ENCODE measurements at regions not wholly inside any gene's neighbourhood (a gene's known extent, or its start where the extent isn't known, plus 50 kb on each side); places are given as distances from the start of the nearest gene placed in this dataset.

DNA sequence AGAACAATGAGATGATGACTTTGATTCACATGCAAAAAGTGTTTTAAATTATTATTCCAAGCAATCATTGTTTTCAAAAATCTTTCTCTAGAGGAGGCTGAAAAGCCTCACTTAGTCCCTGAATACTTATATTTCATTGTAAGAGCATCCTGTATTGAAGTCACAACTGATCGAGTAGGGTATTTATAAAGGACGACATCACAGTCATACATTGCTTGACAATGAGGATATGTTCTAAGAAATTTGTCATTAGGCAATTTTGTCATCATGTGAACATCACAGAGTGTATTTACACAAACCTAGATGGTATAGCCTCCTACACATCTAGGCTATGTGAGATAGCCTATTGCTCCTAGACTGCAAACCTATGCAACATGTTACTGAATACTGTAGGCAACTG lies 510.4 kb upstream of the RGMB start:
- no peak overlapping the region for H2BK120ac ChIP-seq (ENCODE audit: insufficient read depth, low read length, poor library complexity)
- H3K4me3 ChIP-seq (ENCODE audit: low read depth, low read length): no peak overlapping the region
- H3K36me3 ChIP-seq (ENCODE audit: control insufficient read depth in 1 of 2, insufficient read depth in 2 of 2, low read length in 2 of 2): no peaks in the 10 kb centered on the region
- H3K27ac ChIP-seq (ENCODE audit: low read depth, low read length): no peak overlapping the region
- H3K14ac ChIP-seq (ENCODE audit: low read length): no peak overlapping the region
- H3K27me3 ChIP-seq (ENCODE audit: insufficient read depth, low read length): no peaks in the 10 kb centered on the region
- H3K79me1 ChIP-seq (ENCODE audit: low read length): no peaks in the 10 kb centered on the region
- H4K12ac ChIP-seq (ENCODE audit: low read depth, low read length): no peak overlapping the region
- H3K4ac ChIP-seq (ENCODE audit: low read depth, low read length): no peak overlapping the region
- no peak overlapping the region for H2BK12ac ChIP-seq (ENCODE audit: low read length)
- no peak overlapping the region for H2AK5ac ChIP-seq (ENCODE audit: low read length)
- H2AFZ ChIP-seq (ENCODE audit: insufficient read depth, low read length, poor library complexity): no peak overlapping the region
- no peak overlapping the region for H4K91ac ChIP-seq (ENCODE audit: low read depth, low read length)
- no peak overlapping the region for H4K8ac ChIP-seq (ENCODE audit: low read depth, low read length)
- H3K79me2 ChIP-seq (ENCODE audit: control insufficient read depth, insufficient read depth, low read length, poor library complexity): no peaks in the 10 kb centered on the region
- no peaks in the 10 kb centered on the region for H3K4me1 ChIP-seq (ENCODE audit: control insufficient read depth in 1 of 2, insufficient read depth in 2 of 2, low read length in 2 of 2)
- no peak overlapping the region for H3K23ac ChIP-seq (ENCODE audit: low read length)
- H2BK5ac ChIP-seq (ENCODE audit: low read depth, low read length, poor library complexity): no peak overlapping the region
- H3K18ac ChIP-seq (ENCODE audit: low read length): no peak overlapping the region
- no CpG with 5 or more reads among the region's 2 CpGs for WGBS (ENCODE audit: extremely low coverage, insufficient coverage, insufficient read length)
- no peaks in the 10 kb centered on the region for H3K9me3 ChIP-seq (ENCODE audit: insufficient read depth, low read depth, low read length)
- H3K4me2 ChIP-seq (ENCODE audit: low read length): no peak overlapping the region
- no peak for DNase-seq
- no peak overlapping the region for H3K9ac ChIP-seq (ENCODE audit: low read length)

DNA sequence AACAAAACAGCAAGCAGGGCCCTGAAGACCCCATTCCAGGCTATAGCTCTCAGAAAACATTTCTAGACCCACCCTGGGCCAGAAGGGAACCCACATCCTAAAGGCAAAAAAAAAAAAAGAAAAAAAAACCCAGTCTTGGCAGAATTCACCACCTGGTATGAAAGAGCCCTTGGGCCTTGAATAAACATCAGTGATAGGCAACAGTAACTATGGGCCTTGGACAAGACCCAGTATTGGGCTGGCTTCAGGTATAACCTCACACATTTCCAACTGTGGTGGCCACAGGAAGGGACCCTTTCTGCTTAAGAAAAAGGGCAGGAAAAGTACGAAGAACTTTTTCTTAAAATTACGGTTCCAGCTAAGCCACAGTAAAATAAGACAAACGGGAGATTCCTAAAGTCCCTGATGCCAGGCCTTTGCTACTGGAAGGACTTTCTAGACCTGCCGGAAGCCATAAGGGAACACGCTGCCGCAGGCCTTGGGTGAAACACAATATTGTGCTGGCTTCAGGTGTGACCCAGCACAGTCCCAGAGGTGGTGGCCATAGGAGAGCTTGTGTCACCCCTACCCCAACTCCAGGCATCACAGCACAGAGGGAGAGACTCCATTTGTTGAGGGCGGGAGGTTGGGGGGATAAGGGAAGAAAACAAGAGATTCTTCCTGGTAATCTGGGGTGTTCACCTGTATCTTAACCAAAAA lies 505.2 kb upstream of the RGMB start:
- H2AK5ac ChIP-seq (ENCODE audit: low read length): no peak overlapping the region
- H4K12ac ChIP-seq (ENCODE audit: low read depth, low read length): no peak overlapping the region
- no peak overlapping the region for H2BK12ac ChIP-seq (ENCODE audit: low read length)
- H3K79me1 ChIP-seq (ENCODE audit: low read length): no peaks in the 10 kb centered on the region
- H4K91ac ChIP-seq (ENCODE audit: low read depth, low read length): no peak overlapping the region
- no peak overlapping the region for H3K9ac ChIP-seq (ENCODE audit: low read length)
- no peak overlapping the region for H3K27ac ChIP-seq (ENCODE audit: low read depth, low read length)
- no peak for DNase-seq
- H3K14ac ChIP-seq (ENCODE audit: low read length): no peak overlapping the region
- H3K9me3 ChIP-seq (ENCODE audit: insufficient read depth, low read depth, low read length): no peaks in the 10 kb centered on the region
- no peak overlapping the region for H2BK5ac ChIP-seq (ENCODE audit: low read depth, low read length, poor library complexity)
- H3K79me2 ChIP-seq (ENCODE audit: control insufficient read depth, insufficient read depth, low read length, poor library complexity): no peaks in the 10 kb centered on the region
- no peak overlapping the region for H3K18ac ChIP-seq (ENCODE audit: low read length)
- H2BK120ac ChIP-seq (ENCODE audit: insufficient read depth, low read length, poor library complexity): no peak overlapping the region
- no peaks in the 10 kb centered on the region for H3K36me3 ChIP-seq (ENCODE audit: control insufficient read depth in 1 of 2, insufficient read depth in 2 of 2, low read length in 2 of 2)
- no peak overlapping the region for H4K8ac ChIP-seq (ENCODE audit: low read depth, low read length)
- H2AFZ ChIP-seq (ENCODE audit: insufficient read depth, low read length, poor library complexity): no peak overlapping the region
- no peak overlapping the region for H3K23ac ChIP-seq (ENCODE audit: low read length)
- H3K27me3 ChIP-seq (ENCODE audit: insufficient read depth, low read length): no peaks in the 10 kb centered on the region
- no peak overlapping the region for H3K4me3 ChIP-seq (ENCODE audit: low read depth, low read length)
- no CpG with 5 or more reads among the region's 7 CpGs for WGBS (ENCODE audit: extremely low coverage, insufficient coverage, insufficient read length)
- H3K4ac ChIP-seq (ENCODE audit: low read depth, low read length): no peak overlapping the region
- H3K4me2 ChIP-seq (ENCODE audit: low read length): no peak overlapping the region
- H3K4me1 ChIP-seq (ENCODE audit: control insufficient read depth in 1 of 2, insufficient read depth in 2 of 2, low read length in 2 of 2): no peaks in the 10 kb centered on the region

DNA sequence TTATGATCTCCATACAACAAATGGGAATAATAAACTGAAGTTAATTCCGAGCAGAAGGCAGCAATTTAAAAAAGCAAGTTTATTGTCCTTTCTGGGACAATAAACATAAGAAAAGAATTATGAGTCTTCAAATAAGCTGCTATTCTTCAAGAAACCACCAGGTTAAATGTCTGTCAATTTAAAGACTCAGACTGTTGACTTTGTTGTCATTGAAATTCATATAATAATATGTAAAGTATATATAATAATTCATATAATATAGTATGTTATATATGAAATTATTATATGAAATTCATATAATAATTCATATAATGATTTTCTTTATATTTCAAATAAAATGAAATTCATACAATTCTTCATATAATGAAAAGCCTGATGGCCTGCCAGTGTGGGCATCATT lies 497.5 kb upstream of the RGMB start:
- H3K36me3 ChIP-seq (ENCODE audit: control insufficient read depth in 1 of 2, insufficient read depth in 2 of 2, low read length in 2 of 2): no peaks in the 10 kb centered on the region
- H3K23ac ChIP-seq (ENCODE audit: low read length): no peak overlapping the region
- no peaks in the 10 kb centered on the region for H3K79me2 ChIP-seq (ENCODE audit: control insufficient read depth, insufficient read depth, low read length, poor library complexity)
- no peak overlapping the region for H3K4me2 ChIP-seq (ENCODE audit: low read length)
- no peak overlapping the region for H2BK5ac ChIP-seq (ENCODE audit: low read depth, low read length, poor library complexity)
- no peaks in the 10 kb centered on the region for H3K27me3 ChIP-seq (ENCODE audit: insufficient read depth, low read length)
- no peak overlapping the region for H3K18ac ChIP-seq (ENCODE audit: low read length)
- no peak overlapping the region for H2AFZ ChIP-seq (ENCODE audit: insufficient read depth, low read length, poor library complexity)
- no peak for DNase-seq
- no peak overlapping the region for H2AK5ac ChIP-seq (ENCODE audit: low read length)
- H4K12ac ChIP-seq (ENCODE audit: low read depth, low read length): no peak overlapping the region
- no peak overlapping the region for H3K14ac ChIP-seq (ENCODE audit: low read length)
- H3K27ac ChIP-seq (ENCODE audit: low read depth, low read length): no peak overlapping the region
- no peak overlapping the region for H4K91ac ChIP-seq (ENCODE audit: low read depth, low read length)
- no peak overlapping the region for H3K4ac ChIP-seq (ENCODE audit: low read depth, low read length)
- no peak overlapping the region for H3K9ac ChIP-seq (ENCODE audit: low read length)
- no peaks in the 10 kb centered on the region for H3K79me1 ChIP-seq (ENCODE audit: low read length)
- H4K8ac ChIP-seq (ENCODE audit: low read depth, low read length): no peak overlapping the region
- H2BK120ac ChIP-seq (ENCODE audit: insufficient read depth, low read length, poor library complexity): no peak overlapping the region
- no peak overlapping the region for H2BK12ac ChIP-seq (ENCODE audit: low read length)
- no peak overlapping the region for H3K4me3 ChIP-seq (ENCODE audit: low read depth, low read length)
- no peaks in the 10 kb centered on the region for H3K4me1 ChIP-seq (ENCODE audit: control insufficient read depth in 1 of 2, insufficient read depth in 2 of 2, low read length in 2 of 2)
- no peaks in the 10 kb centered on the region for H3K9me3 ChIP-seq (ENCODE audit: insufficient read depth, low read depth, low read length)
- no CpG with 5 or more reads among the region's 1 CpG for WGBS (ENCODE audit: extremely low coverage, insufficient coverage, insufficient read length)

DNA sequence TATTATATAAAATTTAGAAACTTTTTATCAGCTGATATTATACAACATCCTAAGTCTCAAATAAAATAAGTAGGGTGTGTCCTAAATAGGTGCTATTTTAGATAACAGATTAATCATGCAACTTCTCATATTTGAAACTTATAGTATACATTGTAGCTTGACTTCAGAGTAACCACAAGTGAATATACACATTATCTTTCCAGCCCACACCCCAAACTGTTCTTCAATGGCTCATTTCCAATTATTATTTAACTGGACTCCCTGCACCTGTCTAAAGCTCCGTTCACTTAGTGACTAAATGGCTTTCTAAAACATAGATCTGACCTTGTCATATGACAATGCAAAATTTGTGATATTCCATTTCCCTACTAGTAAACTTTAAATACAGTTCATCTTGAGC lies 490.9 kb upstream of the RGMB start:
- H3K79me2 ChIP-seq (ENCODE audit: control insufficient read depth, insufficient read depth, low read length, poor library complexity): no peaks in the 10 kb centered on the region
- WGBS (ENCODE audit: extremely low coverage, insufficient coverage, insufficient read length): no CpG with 5 or more reads among the region's 1 CpG
- H4K12ac ChIP-seq (ENCODE audit: low read depth, low read length): no peak overlapping the region
- H3K4me1 ChIP-seq (ENCODE audit: control insufficient read depth in 1 of 2, insufficient read depth in 2 of 2, low read length in 2 of 2): no peaks in the 10 kb centered on the region
- H4K8ac ChIP-seq (ENCODE audit: low read depth, low read length): no peak overlapping the region
- no peak overlapping the region for H3K4me3 ChIP-seq (ENCODE audit: low read depth, low read length)
- H3K14ac ChIP-seq (ENCODE audit: low read length): no peak overlapping the region
- H3K36me3 ChIP-seq (ENCODE audit: control insufficient read depth in 1 of 2, insufficient read depth in 2 of 2, low read length in 2 of 2): no peaks in the 10 kb centered on the region
- no peak overlapping the region for H2AFZ ChIP-seq (ENCODE audit: insufficient read depth, low read length, poor library complexity)
- H3K4ac ChIP-seq (ENCODE audit: low read depth, low read length): no peak overlapping the region
- H4K91ac ChIP-seq (ENCODE audit: low read depth, low read length): no peak overlapping the region
- no peaks in the 10 kb centered on the region for H3K27me3 ChIP-seq (ENCODE audit: insufficient read depth, low read length)
- H2AK5ac ChIP-seq (ENCODE audit: low read length): no peak overlapping the region
- no peak overlapping the region for H2BK12ac ChIP-seq (ENCODE audit: low read length)
- H3K4me2 ChIP-seq (ENCODE audit: low read length): no peak overlapping the region
- no peak overlapping the region for H2BK120ac ChIP-seq (ENCODE audit: insufficient read depth, low read length, poor library complexity)
- no peak overlapping the region for H3K9ac ChIP-seq (ENCODE audit: low read length)
- H3K23ac ChIP-seq (ENCODE audit: low read length): no peak overlapping the region
- H2BK5ac ChIP-seq (ENCODE audit: low read depth, low read length, poor library complexity): no peak overlapping the region
- no peaks in the 10 kb centered on the region for H3K9me3 ChIP-seq (ENCODE audit: insufficient read depth, low read depth, low read length)
- H3K18ac ChIP-seq (ENCODE audit: low read length): no peak overlapping the region
- H3K79me1 ChIP-seq (ENCODE audit: low read length): no peaks in the 10 kb centered on the region
- DNase-seq: no peak
- no peak overlapping the region for H3K27ac ChIP-seq (ENCODE audit: low read depth, low read length)
